Activated CD8-positive, alpha-beta memory T cell treated with anti-CD3 and anti-CD28 coated beads, Interleukin-2, amount 10 ng/mL, durations not matched to agents 7 days and 5 days (primary cell): ENCODE measurements at regions not wholly inside any gene's neighbourhood (a gene's known extent, or its start where the extent isn't known, plus 50 kb on each side); places are given as distances from the start of the nearest gene placed in this dataset.
A peak's percentile ranks its signal among the peaks of the same experiment; 100 is the strongest.

ENCODE experiments used
- ATAC-seq: fragments of 150-1000 bp; cut with Tn5 transposase; one replicate; pipeline ENCODE4 v1.10.0; 2021; ENCODE audit warnings: moderate library complexity
- CTCF ChIA-PET: fragments of 350-600 bp; sonication (Branson Sonifier 250); formaldehyde crosslinking; loops from one replicate; lab custom pipeline; 2021; ENCODE audit warnings: antibody characterized with exemption; lab: Charles Lee
- DNase-seq: peaks from one replicate; pipeline ENCODE4 v3.0.0-alpha.2; 2020
- H3K27ac Mint-ChIP-seq: one replicate; pipeline ENCODE4 v1.8.0; 2021; ENCODE audit warnings: mild to moderate bottlenecking, mixed read lengths
- H3K27me3 Mint-ChIP-seq: one replicate; pipeline ENCODE4 v1.8.0; 2021; ENCODE audit warnings: mixed read lengths
- H3K36me3 Mint-ChIP-seq: one replicate; pipeline ENCODE4 v1.8.0; 2021; ENCODE audit warnings: mild to moderate bottlenecking, mixed read lengths
- H3K4me1 Mint-ChIP-seq: one replicate; pipeline ENCODE4 v1.8.0; 2021; ENCODE audit warnings: mixed read lengths
- H3K4me3 Mint-ChIP-seq: one replicate; pipeline ENCODE4 v1.8.0; 2021; ENCODE audit warnings: mild to moderate bottlenecking, moderate library complexity, mixed read lengths
- H3K9me3 Mint-ChIP-seq: one replicate; pipeline ENCODE4 v1.8.0; 2022; ENCODE audit warnings: low read depth, mixed read lengths

DNA sequence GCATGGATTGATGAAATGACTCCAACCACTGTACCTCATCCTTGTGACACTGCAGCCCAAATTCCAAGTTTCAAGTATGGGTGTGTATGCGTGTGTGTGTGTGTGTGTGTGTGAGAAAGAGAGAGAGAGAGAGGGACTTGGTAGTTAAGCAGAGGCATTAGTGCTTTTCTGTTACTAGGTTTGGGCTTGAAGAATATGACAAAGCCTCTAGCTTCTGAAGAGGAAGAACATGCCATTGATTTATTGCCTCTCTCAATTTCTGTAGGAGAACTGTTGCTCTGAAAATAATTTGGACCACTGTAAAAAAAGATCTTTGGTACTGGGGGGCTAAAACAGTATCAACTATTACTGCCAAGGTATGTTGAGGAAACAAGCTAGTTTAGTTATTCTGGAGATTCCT lies 139.2 kb downstream of the AQP9 start:
- Mint-ChIP-seq H3K27ac (no peak overlapping the region), H3K27me3 (peaks cover 31% of the 10 kb centered on the region), H3K36me3 (no peaks in the 10 kb centered on the region), H3K4me1 (no peaks in the 10 kb centered on the region), H3K4me3 (no peak overlapping the region), H3K9me3 (no peaks in the 10 kb centered on the region)
- CTCF ChIA-PET: no interaction called here
- no peak for ATAC-seq
- no peak for DNase-seq

DNA sequence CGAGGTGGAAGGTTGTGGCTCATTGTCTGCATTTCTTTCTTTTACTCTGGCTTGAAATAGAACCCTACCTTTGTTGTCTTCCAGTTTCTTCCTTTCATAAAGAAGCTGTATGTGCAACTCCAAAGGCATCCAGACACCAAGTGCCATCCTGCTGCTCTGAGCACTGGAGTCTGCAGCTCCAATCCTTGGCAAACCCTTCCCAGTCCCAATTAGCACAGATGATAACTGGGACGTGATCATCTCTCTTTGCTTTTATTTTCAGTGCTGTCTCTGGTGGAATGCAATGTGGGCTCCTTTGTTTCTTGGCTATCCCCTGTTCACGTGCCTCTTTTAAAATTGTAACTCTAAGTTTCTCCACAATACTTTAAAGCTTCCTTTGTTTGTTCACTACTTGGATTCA lies 140.9 kb downstream of the AQP9 start:
- CTCF ChIA-PET: no interaction called here
- no peaks in the 10 kb centered on the region for H3K9me3 Mint-ChIP-seq
- ATAC-seq: no peak

DNA sequence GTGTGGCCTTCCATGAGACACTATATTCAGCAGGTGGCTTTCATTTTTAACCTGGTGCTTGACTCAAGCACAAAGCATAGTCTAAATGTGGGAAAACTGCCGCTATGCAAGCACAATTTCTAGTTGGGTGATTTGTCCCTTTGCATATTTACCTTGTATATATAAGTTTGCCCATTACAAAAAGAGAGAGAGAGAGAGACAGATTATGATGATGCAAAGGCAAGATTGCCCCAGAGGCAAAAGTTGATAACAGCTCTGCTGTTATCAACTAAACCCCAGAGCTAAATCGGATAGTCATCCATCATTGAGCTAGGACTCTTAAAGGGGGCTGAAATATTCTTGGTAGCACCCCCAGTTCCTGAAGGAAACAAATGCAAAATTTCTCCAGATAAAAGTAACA lies 141.5 kb downstream of the AQP9 start:
- no peaks in the 10 kb centered on the region for H3K36me3 Mint-ChIP-seq
- no peak overlapping the region for H3K27ac Mint-ChIP-seq
- H3K9me3 Mint-ChIP-seq: no peaks in the 10 kb centered on the region
- H3K4me3 Mint-ChIP-seq: no peak overlapping the region
- no peak for ATAC-seq
- peaks cover 31% of the 10 kb centered on the region for H3K27me3 Mint-ChIP-seq
- no peaks in the 10 kb centered on the region for H3K4me1 Mint-ChIP-seq
- CTCF ChIA-PET: no interaction called here
- no peak for DNase-seq

More for the DNA sequence above, 140.9 kb downstream of the AQP9 start:
- no peaks in the 10 kb centered on the region for H3K36me3 Mint-ChIP-seq
- no peak for DNase-seq
- peaks cover 31% of the 10 kb centered on the region for H3K27me3 Mint-ChIP-seq
- no peak overlapping the region for H3K4me3 Mint-ChIP-seq
- no peak overlapping the region for H3K27ac Mint-ChIP-seq
- no peaks in the 10 kb centered on the region for H3K4me1 Mint-ChIP-seq

DNA sequence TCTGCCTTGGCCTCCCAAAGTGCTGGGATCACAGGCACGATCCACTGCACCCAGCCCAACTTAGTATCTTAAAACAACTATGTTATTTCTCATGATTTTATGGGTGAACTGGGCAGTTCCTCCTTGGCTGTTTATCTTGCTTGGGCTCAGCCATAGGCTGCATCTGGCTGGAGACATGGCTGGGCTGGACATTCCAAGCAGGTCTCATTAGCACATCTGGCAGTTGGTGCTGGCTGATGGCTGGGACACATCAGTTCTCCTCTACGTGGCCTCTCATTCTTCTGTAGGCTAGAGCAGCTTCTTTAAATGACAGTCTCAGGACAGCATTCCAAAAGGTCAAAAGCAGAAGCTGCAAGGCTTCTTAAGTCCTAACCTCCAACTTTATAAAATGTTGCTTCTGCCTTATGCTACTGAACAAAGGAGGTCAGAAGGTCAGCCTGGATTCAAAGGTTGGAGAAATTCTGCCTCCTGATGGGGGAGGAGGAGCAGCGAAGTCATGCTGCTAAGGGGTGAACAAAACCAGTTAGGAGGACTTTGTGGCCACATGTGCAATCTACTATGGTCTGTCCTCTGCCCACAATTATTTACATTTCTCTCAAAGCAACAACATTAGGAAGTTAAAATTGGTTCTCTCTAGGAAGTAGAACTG lies 144.0 kb downstream of the AQP9 start:
- no peak overlapping the region for H3K4me3 Mint-ChIP-seq
- CTCF ChIA-PET: no interaction called here
- no peaks in the 10 kb centered on the region for H3K9me3 Mint-ChIP-seq
- H3K4me1 Mint-ChIP-seq: no peaks in the 10 kb centered on the region
- ATAC-seq (no peak), DNase-seq (no peak)
- no peak overlapping the region for H3K27ac Mint-ChIP-seq
- peaks cover 30% of the 10 kb centered on the region for H3K27me3 Mint-ChIP-seq
- no peaks in the 10 kb centered on the region for H3K36me3 Mint-ChIP-seq

DNA sequence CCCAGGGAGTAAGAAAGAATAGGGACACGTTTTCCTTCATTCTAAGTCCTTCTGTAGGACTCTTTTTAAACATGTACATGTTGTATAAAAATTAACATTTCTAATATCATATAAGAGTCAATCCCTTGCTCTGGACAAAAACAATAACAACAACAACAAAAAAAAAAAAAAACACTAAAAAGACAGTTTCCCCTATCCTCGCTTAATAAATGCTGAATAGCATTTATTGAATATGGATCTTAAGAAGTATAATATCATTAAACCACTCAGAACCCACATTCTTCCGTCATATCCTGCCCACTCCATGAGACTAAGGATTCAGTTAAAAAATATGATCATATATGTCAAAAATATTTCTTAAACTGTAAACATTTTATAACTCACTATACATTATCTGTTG lies 145.1 kb downstream of the AQP9 start:
- H3K27ac Mint-ChIP-seq: no peak overlapping the region
- no peaks in the 10 kb centered on the region for H3K36me3 Mint-ChIP-seq
- no peaks in the 10 kb centered on the region for H3K4me1 Mint-ChIP-seq
- DNase-seq: no peak
- peaks cover 28% of the 10 kb centered on the region for H3K27me3 Mint-ChIP-seq
- CTCF ChIA-PET: no interaction called here
- ATAC-seq: no peak
- no peaks in the 10 kb centered on the region for H3K9me3 Mint-ChIP-seq
- H3K4me3 Mint-ChIP-seq: no peak overlapping the region

DNA sequence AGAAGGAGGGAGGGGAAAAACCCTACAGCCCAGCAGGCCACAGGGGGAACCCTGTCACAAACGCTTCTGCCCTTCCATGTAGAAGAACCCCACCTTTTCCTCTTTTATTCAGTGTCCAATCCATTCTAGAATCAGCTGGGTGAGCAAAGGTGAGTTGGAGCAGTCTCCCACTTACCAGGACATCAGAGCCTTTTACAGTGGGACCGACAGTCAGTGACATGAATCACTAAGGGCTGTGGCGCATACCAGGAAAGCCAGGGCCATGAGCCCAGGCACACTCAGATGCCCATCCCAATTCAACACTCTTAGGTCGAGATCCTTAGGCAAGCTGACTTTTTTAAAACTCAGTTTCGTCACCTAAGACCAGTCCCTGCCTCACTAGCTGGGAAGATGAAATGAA lies 146.1 kb downstream of the AQP9 start:
- Mint-ChIP-seq H3K36me3 (no peaks in the 10 kb centered on the region), H3K27ac (no peak overlapping the region), H3K27me3 (peaks cover 20% of the 10 kb centered on the region), H3K4me3 (no peak overlapping the region), H3K9me3 (no peaks in the 10 kb centered on the region), H3K4me1 (no peaks in the 10 kb centered on the region)
- DNase-seq: no peak
- no peak for ATAC-seq
- CTCF ChIA-PET: no interaction called here

- Mint-ChIP-seq H3K36me3 (no peaks in the 10 kb centered on the region), H3K4me3 (no peak overlapping the region), H3K9me3 (no peaks in the 10 kb centered on the region), H3K27ac (no peak overlapping the region), H3K27me3 (peaks cover 13% of the 10 kb centered on the region), H3K4me1 (no peaks in the 10 kb centered on the region)
- ATAC-seq: no peak
- CTCF ChIA-PET: no interaction called here
- DNase-seq: no peak
Measured at GRCh38 chr15:58285212-58285920, 146.4 kb upstream of the LIPC start.

GRCh38 chr15:58285921-58286278 lies 145.9 kb upstream of the LIPC start:
- CTCF ChIA-PET: no interaction called here
- no peak for ATAC-seq
- no peak overlapping the region for H3K27ac Mint-ChIP-seq
- DNase-seq: no peak
- peaks cover 5% of the 10 kb centered on the region for H3K4me1 Mint-ChIP-seq
- H3K4me3 Mint-ChIP-seq: no peak overlapping the region
- no peaks in the 10 kb centered on the region for H3K9me3 Mint-ChIP-seq
- H3K27me3 Mint-ChIP-seq: peaks cover 9% of the 10 kb centered on the region
- H3K36me3 Mint-ChIP-seq: peaks cover 2% of the 10 kb centered on the region

DNA sequence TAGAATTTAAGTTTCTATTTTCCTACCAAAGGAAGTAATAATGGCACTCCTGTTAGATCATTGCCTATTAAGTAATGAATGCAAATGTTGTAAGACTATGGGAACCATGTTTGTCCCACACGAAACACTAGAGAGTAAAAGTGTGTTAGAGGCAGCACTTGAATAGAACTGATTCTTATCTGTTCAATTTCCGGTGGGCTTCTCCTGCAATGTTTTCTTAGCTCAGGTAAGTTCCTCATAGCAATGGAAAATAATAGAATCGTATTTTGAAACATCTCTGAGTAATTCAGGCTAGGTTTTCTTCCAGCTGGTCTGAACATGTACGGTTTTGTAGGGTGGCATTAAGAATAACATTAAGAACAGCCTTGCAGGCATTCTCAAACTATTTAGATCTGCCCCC lies 145.3 kb upstream of the LIPC start:
- Mint-ChIP-seq H3K27me3 (peaks cover 3% of the 10 kb centered on the region), H3K4me1 (peaks cover 8% of the 10 kb centered on the region), H3K27ac (no peak overlapping the region), H3K36me3 (peaks cover 2% of the 10 kb centered on the region), H3K9me3 (no peaks in the 10 kb centered on the region), H3K4me3 (no peak overlapping the region)
- DNase-seq: no peak
- no peak for ATAC-seq
- CTCF ChIA-PET: no interaction called here

- Mint-ChIP-seq H3K9me3 (peaks cover 3% of the 10 kb centered on the region), H3K27me3 (no peaks in the 10 kb centered on the region), H3K36me3 (peaks cover 6% of the 10 kb centered on the region), H3K4me3 (no peak overlapping the region), H3K27ac (no peak overlapping the region), H3K4me1 (peaks cover 22% of the 10 kb centered on the region)
- ATAC-seq: no peak
- no peak for DNase-seq
- CTCF ChIA-PET: no interaction called here
Measured at GRCh38 chr15:58287891-58288290, 143.9 kb upstream of the LIPC start.

- Mint-ChIP-seq H3K4me1 (peaks cover 26% of the 10 kb centered on the region), H3K27me3 (no peaks in the 10 kb centered on the region), H3K36me3 (peaks cover 6% of the 10 kb centered on the region), H3K27ac (no peak overlapping the region), H3K4me3 (no peak overlapping the region), H3K9me3 (peaks cover 3% of the 10 kb centered on the region)
- ATAC-seq: no peak
- DNase-seq: no peak
- CTCF ChIA-PET: no interaction called here
Measured at GRCh38 chr15:58288592-58288991, 143.2 kb upstream of the LIPC start.

DNA sequence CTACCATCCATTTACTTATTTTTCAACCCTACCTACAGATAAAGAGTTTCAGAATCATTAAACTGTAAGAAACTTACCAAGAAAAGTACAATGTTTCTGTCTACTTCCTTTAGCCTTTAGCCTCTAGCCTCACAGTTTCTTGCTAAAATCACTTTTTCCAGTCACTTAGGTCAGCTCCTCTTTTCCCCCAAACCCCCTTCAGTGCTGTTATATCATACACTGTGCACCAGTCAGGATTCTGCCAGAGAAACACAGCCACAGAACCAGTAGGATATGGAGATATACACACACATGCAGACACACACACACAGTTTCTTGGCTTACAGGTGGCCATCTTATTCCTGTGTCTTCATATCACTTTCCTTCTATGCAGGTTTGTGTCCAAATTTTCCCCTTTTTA lies 139.9 kb upstream of the LIPC start:
- peaks cover 6% of the 10 kb centered on the region for H3K27me3 Mint-ChIP-seq
- ATAC-seq: no peak
- peaks cover 3% of the 10 kb centered on the region for H3K9me3 Mint-ChIP-seq
- H3K4me1 Mint-ChIP-seq: peaks cover 32% of the 10 kb centered on the region
- no peak overlapping the region for H3K27ac Mint-ChIP-seq
- peaks cover 7% of the 10 kb centered on the region for H3K36me3 Mint-ChIP-seq
- H3K4me3 Mint-ChIP-seq: no peak overlapping the region
- CTCF ChIA-PET: no interaction called here
- DNase-seq: no peak

DNA sequence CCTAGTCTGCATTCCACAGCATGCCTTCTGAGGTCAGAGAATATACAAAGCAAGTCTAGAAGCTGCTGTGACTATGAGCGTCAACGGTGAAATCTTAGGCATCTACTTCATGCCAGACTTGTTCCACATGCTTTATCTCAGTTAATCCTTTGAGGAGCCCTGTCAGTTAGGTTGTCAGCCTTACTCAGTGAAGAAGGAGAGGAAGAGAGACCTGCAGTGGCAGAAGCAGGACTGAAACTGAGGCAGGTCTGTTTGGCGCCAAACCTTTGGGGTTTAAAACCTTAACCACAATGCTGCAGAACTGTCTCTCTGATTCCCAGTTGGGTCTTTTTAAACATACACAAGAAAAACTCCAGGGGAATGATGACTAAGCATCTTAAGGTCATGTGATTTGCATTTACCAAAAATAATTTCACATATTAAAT lies 139.0 kb upstream of the LIPC start:
- Mint-ChIP-seq H3K4me3 (no peak overlapping the region), H3K36me3 (peaks cover 9% of the 10 kb centered on the region), H3K9me3 (peaks cover 5% of the 10 kb centered on the region), H3K27ac (peak overlapping the region; percentile 48), H3K27me3 (peaks cover 6% of the 10 kb centered on the region), H3K4me1 (peaks cover 32% of the 10 kb centered on the region)
- DNase-seq (peak; percentile 50), ATAC-seq (no peak)
- CTCF ChIA-PET: no interaction called here
